ENCODE measurements at regions not wholly inside any gene's neighbourhood (a gene's known extent, or its start where the extent isn't known, plus 50 kb on each side); places are given as distances from the start of the nearest gene placed in this dataset.

DNA sequence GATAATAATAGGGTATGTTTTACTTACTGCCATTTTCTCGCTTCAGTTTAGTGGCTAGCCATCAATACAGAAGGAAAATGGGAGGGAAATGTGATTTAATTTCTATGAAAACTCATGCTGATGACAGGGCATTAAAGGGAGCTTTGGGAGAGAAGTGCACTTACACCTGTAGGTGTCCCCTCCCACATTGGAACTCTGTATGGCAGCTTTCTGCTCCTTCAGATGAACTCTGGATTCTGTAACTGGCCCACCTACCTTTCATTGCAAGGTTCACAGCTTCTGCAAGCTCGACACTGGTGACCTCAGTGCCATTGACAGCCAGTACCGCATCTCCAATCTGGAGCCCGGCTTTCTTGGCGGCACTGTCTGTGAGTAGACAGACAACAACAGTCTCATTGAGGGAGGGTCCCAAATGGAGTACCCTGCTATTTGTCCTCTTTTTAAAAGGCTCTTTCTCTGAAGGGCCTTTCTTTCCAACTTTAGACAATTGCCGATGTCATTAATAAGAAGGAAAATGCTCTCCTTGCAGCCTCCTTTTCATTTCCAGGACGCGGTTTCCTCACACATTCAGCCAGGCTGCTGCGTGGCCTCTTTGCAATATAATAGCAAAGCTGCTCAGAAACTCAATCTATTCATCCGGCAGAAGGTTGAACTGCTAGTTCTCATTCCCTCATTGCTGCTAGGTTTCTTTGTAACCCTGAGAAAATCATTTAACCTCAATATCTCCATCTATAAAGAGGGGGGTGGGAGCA lies 63.6 kb downstream of the NUDT12 start:
- DNase-seq: no peak

DNA sequence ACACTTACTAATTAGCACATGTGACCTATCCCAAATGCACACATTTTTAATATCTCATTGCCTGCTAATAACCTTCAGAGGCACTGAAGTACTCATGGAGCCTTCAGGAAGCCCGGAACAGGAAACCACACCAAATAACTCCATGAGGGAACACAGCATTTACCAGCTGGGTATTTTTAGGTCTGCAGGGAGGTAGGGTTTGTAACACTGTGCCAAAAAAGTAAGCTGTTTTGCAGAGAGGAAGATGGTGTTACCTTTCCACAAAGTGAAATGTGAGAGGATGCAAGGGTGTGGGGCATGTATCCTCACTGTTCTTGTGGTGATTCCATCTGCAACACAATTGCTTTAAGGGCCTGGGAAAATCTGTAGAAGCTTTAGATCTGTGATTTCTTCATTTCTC lies 64.4 kb downstream of the NUDT12 start:
- DNase-seq: no peak

DNA sequence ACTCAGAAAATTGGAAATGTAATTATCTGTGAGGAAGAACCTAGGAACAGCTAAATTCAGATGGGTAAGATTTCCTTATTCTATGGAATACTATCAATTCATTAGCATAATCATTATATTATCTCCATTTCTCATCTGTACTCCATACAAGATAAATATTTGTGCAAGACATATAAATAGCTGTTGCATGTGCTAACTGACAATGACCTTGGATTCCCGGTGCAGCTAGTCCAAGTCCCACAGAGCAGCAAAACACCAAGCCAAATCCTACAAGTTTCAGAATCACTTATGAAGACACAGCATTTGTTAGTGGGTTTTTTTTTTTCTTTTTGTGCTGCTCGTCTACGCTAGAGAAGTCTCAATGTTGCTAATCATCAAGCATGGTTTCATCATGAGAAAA lies 64.8 kb downstream of the NUDT12 start:
- DNase-seq: no peak

DNA sequence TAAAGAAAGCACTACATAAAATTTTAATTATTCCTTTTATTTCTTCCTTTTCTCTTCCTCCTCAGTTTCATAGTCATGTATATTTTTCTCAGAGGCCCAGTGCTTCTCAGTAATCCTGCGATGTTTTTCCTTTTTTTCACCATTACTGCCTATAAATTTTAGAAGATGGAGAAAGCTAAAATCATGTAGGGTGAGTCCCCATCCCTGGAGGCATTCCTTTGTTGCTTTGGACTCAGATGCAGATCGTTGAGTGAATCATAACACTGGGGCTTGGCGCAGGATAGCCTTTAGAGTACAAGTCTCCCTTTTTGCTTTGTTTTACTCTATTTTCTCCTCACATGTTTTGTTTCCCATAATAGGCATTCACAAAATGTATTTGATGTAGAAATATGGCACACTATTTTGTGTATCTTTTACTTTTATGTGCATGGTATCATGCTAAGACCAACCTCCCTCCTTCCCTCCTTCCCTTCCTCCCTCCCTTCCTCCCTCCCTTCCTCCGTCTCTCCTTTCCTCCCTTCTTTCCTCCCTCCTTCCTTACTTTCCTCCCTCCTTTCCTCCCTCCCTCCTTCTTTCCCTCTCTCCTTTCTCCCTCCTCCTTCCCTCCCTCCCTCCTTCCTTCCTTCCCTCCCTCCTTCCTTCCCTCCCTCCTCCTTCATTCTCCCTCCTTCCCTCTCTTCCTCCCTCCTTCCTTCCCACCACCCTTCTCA lies 72.4 kb downstream of the NUDT12 start:
- DNase-seq: no peak

DNA sequence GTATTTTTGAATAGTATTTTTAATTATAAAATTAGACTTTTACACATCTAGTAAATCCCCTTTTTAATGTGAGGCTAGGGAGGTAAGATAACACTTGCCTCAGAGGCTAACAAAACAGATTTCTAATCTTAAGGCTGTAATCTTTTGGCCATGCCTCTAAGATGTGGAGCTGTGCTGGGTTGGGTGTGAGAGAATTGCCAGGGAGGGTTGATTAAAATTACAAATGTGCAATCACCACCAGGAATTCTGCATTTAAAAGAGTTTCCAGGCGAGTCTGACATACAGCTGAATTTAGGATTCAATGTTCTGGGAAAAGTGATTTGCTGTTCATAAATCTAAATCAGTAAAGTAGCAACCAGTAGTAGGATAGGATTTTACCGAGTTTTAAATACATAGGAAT lies 73.3 kb downstream of the NUDT12 start:
- no peak for DNase-seq

DNA sequence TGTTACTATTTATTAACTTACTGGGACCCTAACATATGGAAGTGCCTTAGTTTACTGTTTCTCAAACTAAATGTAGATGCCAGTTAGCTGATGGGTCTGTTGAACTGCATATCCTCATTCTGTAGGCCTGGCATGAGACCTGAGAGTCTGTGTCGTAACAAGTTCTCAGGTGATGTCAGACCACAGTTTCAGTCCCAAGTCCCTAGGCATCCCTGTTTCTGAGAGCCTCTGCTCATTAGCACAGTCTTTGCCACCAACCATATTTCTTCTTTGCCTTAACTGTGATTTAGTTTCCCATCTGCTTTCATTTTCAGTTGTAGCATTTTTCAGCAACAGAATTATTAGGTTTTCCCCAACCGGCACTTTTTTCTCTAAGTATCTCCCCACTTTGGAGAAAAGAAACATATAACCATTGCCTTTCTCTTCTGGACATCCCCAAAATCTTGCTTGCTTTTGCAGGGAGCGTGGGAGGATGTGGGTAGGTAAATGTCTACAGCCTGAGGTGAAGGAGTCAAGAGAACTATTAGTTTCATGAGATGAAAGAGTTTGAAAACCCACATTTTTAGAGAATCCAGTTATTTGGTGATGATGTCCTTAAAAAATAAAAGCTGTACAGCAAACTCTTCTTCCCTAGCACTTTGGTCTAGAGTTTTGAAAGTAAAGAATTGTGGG lies 74.6 kb downstream of the NUDT12 start:
- no peak for DNase-seq

DNA sequence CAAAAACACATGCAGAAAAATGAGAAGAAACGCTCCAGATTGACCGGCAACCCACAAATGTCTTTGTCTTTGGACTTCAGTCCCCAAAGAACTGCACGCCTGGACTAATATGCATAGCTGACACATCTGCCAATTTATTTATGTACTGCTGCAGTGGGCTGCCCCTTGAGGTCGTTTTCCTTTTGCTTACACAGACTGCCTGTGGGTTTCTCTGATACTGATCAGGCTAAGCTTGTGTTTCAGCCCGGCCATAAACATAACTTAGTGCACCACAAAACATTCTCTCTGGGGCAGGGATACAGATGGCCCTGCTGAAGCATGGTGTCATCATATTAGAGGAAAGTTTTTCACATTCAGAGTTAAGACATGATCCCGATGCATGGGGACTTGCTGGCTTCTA lies 75.4 kb downstream of the NUDT12 start:
- DNase-seq: no peak

DNA sequence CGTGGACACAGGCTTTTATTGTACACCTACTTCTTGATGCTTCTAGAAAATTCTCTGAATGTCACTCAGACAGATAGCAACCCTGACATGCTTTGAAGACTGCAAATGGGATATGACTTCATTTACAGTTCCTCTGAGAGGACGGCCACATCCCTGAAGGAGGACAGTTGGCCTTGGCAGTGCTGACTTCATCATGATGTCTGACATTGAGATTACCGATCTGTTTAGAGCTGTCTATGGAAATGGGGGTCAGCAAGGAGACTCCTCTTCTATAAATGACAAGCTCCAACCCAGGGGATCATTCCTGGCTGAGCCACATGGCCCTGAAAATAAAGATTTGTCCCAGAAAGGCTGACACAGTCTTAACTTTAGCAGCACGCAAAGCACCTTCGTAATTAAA lies 75.8 kb downstream of the NUDT12 start:
- no peak for DNase-seq

DNA sequence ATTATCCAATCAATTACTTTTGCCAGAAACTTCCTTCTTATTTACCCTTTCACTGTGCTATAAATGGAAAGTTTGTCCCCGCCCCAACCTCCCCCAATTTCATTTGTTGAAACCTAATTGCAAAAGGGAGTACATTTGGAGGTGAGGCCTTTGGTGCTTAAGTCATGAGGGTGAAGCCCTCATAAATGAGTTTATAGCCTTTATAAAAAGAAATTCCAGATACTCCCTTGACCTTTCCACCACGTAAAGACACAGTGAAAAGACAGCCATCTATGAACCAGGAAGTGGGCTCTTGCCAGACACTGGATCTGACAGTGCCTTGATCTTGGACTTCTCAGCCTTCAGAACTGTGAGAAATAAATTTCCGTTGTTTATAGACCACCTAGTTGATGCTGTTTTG lies 82.3 kb downstream of the NUDT12 start:
- DNase-seq: no peak

DNA sequence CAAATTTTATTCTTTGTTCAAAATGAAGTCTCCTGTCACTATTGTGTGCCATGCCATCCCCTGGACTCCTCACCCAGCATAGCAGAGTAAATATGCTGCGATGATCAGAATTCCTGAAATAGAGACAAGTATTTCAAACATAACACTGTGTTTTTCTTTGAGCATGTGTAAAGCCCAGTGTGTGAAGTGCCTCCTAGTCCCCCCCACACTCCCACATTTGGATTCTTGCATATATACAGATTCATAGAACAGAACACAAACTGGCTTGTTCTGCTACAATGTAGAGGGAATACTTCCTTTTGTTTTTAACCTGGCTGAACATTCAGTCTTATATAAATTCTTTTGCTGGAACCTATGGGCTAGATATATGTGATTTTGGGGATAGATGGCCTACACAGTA lies 84.9 kb downstream of the NUDT12 start:
- DNase-seq: no peak

DNA sequence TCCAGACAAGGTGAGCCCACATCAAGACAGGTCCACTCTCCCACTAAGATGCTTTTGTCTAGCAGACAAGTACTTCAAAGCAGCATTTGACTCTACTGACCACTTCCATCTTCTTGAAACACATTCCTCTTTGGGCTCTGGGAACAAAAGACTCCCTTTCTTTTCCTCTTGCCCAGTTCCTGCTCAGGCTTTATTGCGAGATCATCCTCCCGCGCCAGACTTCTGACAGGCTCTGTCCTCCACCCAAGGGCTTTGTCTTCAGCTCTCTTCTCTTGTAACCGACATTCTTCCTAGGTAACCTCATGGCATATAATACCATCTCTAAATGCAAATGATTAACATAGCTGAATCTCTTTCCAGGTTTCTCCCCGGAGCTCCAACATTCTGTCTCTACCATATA lies 85.8 kb downstream of the NUDT12 start:
- DNase-seq: no peak

DNA sequence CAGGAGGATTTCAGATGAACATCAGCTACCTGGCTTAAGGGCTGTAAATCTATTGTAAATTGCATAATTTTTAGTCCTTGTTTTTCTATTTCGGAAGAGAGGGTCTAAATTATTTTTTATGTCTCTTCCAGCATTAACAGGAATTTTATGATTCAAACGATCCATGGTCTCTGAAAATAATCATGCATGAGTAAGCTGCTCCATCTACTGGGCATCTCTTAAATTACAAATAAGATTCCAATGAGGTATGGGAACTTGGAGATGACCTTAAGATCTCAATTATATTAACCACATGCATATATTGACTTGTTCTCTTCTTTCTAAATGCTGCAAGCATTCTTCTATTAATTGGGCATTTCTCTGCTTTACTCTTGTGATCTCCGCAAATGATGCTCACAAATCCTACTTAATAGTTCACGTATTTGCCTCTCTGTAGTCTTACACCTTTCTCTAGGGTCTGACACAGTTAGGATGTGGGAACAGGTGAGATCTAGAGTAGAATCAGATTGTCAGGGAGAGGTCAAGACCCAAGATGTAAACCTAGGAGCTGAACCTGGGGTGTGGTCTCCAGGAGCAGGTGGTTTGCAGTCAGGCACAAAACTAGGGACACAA lies 86.9 kb downstream of the NUDT12 start:
- peak in 1 of 2 experiments; percentile 7 for DNase-seq

DNA sequence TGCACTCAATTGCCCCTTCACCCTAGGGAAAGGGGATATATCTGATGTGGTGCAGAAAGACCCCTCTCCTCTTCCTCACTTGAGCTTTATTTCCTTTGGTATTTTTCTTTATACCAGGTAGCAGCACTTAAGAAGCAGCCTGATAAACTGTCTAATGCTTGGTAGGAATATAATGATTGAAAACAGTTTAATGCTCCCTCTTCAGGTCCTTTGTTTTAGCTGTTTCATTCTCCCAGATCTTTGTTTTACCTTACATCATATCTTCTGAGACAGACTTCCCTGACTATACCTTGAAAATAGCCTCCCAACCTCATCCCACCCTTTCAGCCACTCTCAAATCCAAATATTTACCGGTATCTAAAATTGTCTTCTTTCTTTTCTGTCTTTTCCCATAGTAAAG lies 87.9 kb downstream of the NUDT12 start:
- DNase-seq: no peak

DNA sequence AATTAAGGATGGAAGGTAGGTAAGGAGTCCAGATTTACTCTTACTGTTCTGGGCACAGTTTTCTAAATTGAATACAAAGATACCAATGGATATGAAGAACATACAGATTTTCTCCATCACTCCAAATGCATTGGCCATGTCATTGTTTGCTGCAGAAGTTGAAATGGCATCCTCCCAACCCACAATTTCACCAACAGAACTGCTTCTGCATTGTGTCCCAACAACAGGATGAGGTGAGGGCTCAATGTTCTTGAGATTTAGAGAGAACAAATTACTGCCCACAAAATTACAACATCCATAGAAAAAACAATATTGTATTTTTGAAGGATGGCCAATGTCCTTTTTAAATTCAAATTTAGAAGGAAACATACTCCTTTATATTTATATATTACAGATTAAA lies 88.9 kb downstream of the NUDT12 start:
- DNase-seq: no peak

DNA sequence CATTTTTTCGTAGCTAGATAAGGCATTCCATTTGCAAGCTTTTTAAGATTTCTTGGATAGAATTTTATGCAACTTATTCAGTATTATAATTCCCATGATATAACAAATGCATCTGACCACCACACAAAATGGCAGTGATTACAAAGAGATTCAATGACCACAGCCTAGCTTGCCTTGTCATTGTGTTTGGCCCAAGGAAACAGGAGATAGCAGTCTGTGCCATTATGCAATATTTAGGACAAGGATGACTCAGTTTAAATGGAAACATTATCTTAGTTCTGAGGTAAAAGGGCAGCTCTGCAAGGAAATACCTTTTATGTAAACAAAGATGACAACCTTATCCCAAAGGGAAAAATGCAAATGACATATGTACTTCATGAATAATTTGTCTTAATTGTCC lies 89.8 kb downstream of the NUDT12 start:
- DNase-seq: no peak

DNA sequence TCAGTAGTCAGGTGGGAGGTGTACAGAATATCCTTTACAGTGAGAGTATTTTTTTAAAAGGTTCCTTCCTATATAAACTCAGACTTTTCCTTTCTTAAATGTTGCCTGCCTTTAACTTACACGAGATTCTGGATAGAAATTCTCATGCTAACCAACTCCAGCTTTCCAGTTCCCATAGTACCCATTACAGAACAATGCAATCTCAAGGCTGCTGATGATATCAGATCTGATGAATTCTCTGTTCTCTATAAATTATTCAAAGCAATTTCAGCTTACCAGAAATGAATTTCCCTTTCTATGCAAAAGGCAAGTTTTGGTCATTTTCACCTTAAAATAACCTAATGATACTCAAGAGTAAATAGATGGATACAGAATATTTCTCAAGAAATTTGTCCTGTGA lies 90.3 kb downstream of the NUDT12 start:
- no peak for DNase-seq

DNA sequence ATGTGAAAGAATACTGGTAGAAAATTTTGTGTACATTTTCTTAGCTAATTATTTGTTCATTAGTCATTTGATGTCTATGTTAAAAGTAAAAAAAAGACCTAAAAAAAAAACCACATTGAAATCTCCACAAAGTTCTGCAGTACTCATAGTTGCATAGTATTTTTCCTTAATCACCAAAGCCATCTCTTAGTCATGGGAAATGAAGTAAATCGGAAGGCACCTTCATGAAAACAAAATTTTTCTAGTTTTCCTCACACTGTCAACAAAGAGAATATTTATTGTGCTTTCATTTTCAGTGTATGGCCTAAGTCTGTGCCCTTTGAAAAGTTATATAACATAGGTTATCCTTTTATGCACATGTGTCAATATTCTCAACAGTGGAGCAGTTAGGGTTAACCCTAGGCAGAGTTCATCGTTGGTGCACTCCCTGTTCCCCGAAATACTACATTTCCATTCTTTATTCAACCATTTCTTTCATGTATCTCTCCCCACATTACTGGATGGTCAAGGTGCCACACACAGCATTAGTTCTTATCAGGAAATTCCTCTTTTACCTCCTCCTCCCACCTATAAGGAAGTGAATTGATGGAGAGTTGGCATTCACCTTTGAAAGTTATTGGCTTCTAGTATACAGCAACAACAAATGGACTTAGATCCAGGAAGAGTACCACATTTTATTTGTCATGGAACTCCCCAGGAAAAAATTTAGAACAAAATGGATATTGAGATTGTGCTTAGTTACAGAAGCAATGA lies 93.1 kb downstream of the NUDT12 start:
- no peak for DNase-seq

DNA sequence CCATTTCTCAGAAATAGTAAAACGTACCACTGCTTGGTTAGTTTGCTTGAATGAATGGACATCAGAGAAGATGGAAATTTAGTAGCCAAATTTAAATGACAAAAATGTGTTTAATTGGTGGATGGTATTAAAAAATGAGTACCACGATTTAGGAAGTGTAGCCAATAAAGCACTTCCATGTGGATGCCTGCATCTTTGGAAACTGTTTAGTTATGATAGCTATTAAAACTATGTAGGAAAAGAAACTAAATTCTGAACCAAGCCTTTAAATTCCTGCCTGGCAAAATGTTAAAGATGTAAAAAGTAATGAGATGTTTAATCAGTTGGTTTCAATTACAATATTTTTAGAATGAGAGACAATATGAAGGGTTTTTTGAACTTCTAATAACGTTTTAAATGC lies 94.8 kb downstream of the NUDT12 start:
- DNase-seq: no peak

DNA sequence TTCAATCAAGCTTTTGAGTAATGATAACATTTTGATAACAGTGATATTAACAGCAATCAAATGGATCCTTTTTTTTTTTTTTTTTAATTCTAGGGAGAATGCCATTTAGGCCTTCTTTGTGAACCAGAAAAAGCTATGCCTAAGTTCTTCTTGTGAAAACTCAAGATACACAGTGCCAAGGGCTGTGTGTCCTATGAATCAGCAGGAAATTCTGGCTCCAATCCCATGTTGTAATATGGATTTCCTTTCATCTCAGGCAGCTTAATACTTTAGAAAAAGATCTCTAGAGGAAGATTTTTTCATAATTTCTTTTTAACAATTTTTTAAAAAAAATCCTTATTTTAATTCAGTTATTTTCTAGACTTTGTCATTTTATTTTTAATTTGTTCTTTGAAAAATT lies 96.1 kb downstream of the NUDT12 start:
- no peak for DNase-seq

DNA sequence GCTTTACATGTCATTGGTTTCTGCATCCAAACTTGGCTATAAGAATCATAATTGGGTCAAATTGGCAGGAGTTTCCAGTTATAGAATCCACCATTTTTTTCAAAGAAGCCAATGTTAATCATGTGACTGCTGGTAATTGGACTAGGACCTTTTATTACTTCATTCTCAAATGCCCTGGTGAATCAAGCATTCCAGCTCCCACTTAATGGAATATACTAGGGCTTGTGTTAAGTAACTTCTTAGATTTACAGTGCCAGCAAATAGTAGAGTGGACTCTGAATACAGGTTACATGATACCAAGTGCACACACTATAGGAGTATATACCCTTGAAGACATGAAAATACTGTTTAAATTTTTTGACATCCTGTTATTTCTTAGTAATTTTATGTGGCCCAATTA lies 96.7 kb downstream of the NUDT12 start:
- no peak for DNase-seq

DNA sequence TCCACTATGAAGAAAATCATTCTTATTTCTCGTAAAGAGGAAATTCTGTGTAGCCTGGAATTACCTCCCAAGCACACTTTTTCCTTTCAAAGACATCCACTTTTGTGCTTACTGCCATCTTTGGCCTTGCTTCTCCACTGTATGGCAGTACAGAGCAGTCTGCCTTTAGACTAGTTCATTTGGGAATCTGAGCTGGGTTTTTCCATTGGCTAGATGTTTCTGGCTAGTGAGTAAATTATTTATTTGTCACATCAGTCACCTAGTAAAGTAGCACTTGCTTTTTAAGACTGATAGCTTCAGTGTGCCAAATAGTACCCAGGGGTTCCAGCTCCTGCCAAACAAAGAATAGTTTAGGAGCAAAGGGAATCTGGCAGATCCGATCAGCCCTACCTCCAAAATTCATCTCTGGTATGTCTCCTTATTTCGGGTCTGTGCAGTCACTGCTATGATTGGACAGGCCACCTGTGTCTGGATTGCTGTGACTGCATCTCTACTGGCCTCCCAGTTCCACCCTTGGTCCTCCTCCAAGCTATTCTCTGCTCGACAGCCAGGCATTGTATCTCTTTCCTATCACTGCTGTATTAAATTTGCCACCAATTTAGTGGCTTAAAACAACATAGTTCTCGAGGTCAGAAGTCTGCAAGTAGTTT lies 97.6 kb downstream of the NUDT12 start:
- no peak for DNase-seq

DNA sequence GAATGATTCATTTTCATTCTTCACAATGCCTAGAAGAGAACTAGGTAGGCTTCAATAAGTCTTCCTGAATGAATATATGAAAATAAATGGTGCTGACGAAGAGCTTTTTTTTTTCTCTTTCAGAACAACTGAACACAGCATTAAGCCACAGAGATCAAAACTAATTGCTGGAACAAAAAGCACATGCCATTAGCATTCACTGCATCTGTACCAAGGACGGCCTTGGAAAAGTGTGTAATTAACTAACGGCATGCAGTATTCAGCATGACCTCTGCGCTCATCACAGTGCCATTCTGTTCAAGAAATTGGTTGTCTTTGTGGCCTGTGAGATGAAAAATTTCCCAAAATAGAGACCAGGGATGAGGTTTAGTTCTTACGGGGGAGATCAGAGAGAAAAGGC lies 99.3 kb downstream of the NUDT12 start:
- DNase-seq: no peak

DNA sequence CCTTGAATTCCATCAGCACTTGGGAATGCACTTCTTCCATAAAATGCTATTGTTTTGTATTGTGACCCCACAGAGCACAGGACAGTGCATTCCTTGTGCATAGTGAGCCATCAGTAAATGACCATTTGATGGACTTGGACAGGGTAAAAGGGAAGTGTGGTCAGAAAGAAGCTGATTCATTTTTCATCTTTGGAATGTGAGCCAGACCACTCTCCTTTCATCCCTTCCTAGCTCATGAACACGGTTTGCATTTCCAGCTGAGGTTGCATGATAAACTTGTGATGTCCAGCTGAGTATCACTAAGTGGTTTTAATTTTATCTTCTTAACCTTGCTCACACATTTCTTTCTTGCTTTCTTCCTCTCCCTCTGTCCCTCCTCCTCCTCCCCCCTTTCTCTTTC lies 101.3 kb downstream of the NUDT12 start:
- no peak for DNase-seq

Measured in NCI-H187 (cell line).